Endodermal cell (in vitro differentiated cells): ENCODE measurements at regions not wholly inside any gene's neighbourhood (a gene's known extent, or its start where the extent isn't known, plus 50 kb on each side); places are given as distances from the start of the nearest gene placed in this dataset.

Experiments
- DNase-seq: peaks from one replicate; pipeline ENCODE4 v3.0.0-alpha.2; 2017
- H3K27ac ChIP-seq: 2 replicates; pipeline ENCODE4 v1.5.1; 2013; ENCODE audit warnings: mild to moderate bottlenecking, low read depth, low read length, moderate library complexity
- H3K27me3 ChIP-seq: 2 replicates; pipeline ENCODE4 v1.6.1; 2013; ENCODE audit warnings: mild to moderate bottlenecking, low read length, moderate library complexity; ENCODE audit not compliant: insufficient read depth, control insufficient read depth, poor library complexity, severe bottlenecking
- H3K36me3 ChIP-seq: 2 replicates; pipeline ENCODE4 v1.7.0; 2013; ENCODE audit warnings: mild to moderate bottlenecking, low read length, moderate library complexity; ENCODE audit not compliant: control insufficient read depth, insufficient read depth
- H3K4me1 ChIP-seq: one replicate; pipeline ENCODE4 v1.7.0; 2013; ENCODE audit warnings: low read length; ENCODE audit not compliant: control insufficient read depth, insufficient read depth
- H3K4me3 ChIP-seq: 2 replicates; pipeline ENCODE4 v1.5.1; 2013; ENCODE audit warnings: mild to moderate bottlenecking, low read length, moderate library complexity
- H3K9ac ChIP-seq: 2 replicates; pipeline ENCODE4 v1.6.1; 2013; ENCODE audit warnings: mild to moderate bottlenecking, low read length, moderate library complexity; ENCODE audit not compliant: poor library complexity, severe bottlenecking; ENCODE audit errors: extremely low read depth
- H3K9me3 ChIP-seq: 2 replicates; pipeline ENCODE4 v1.6.1; 2013; ENCODE audit warnings: mild to moderate bottlenecking, low read length, moderate library complexity; ENCODE audit not compliant: control insufficient read depth
- H3K27ac Mint-ChIP-seq: 2 replicates; pipeline ENCODE4 v1.8.0; 2020; ENCODE audit warnings: mixed read lengths
- H3K27me3 Mint-ChIP-seq: 2 replicates; pipeline ENCODE4 v1.8.0; 2021; ENCODE audit warnings: mild to moderate bottlenecking, mixed read lengths; ENCODE audit not compliant: insufficient read depth
- H3K36me3 Mint-ChIP-seq: 2 replicates; pipeline ENCODE4 v1.8.0; 2020; ENCODE audit warnings: low read depth, mixed read lengths
- H3K4me1 Mint-ChIP-seq: 2 replicates; pipeline ENCODE4 v1.8.0; 2020; ENCODE audit warnings: mixed read lengths
- H3K4me3 Mint-ChIP-seq: 2 replicates; pipeline ENCODE4 v1.8.0; 2020; ENCODE audit warnings: mild to moderate bottlenecking, moderate library complexity, mixed read lengths
- H3K9me3 Mint-ChIP-seq: 2 replicates; pipeline ENCODE4 v1.8.0; 2020; ENCODE audit warnings: mild to moderate bottlenecking, mixed read lengths
- WGBS, 2 experiments: methylation state at CpG; one replicate each; pipeline versions ENCODE4 v1.1.5 to v1.1.7; 2013; ENCODE audit warnings: missing lambda C conversion rate in 2 of 2, mixed read lengths in 1 of 2; ENCODE audit not compliant: insufficient coverage in 1 of 2, insufficient read length in 1 of 2; 5-methylcytosine and 5-hydroxymethylcytosine counted together
- TF ChIP-seq, protein P1 (sequence below): fragments of 200-600 bp; sonication (generic); conservative IDR thresholded peaks from 2 replicates; pipeline ENCODE4 v1.5.0; 2021; ENCODE audit warnings: antibody characterized with exemption, mild to moderate bottlenecking

DNA sequence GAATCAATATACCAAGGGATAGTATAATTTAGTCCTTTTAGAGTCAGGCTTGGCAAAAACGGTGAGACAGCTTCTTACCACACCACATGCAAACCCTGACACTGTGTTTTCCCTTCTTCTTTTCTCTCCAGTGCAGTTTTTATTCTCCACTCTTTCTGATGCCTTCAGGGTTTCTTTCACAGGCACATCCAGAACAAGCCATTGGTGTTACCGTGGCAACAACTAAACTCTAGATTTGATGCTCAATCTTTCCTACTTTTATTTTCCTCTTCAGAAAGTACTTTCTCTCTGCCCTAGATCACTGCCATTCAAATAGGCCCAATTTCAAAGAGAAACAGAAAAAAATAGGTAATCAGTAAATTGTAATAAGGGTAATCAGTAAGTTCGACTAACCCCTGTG is 469.8 kb upstream of the POT1 start:
- no peaks in the 10 kb centered on the region for H3K27me3 ChIP-seq
- no peaks in the 10 kb centered on the region for H3K9me3 ChIP-seq
- WGBS, 2 experiments, result 81 to 90% methylated on average over 2 of the region's 3 CpGs
- no peak overlapping the region for H3K9ac ChIP-seq
- H3K36me3 Mint-ChIP-seq, result no peaks in the 10 kb centered on the region
- no peak overlapping the region for H3K27ac Mint-ChIP-seq
- DNase-seq, result no peak
- H3K4me1 ChIP-seq, result no peaks in the 10 kb centered on the region
- peaks cover 7% of the 10 kb centered on the region for H3K9me3 Mint-ChIP-seq
- H3K4me3 ChIP-seq, result no peak overlapping the region
- no peak overlapping the region for H3K4me3 Mint-ChIP-seq
- H3K4me1 Mint-ChIP-seq, result no peaks in the 10 kb centered on the region
- H3K27ac ChIP-seq, result no peak overlapping the region
- peaks cover 15% of the 10 kb centered on the region for H3K27me3 Mint-ChIP-seq
- no peaks in the 10 kb centered on the region for H3K36me3 ChIP-seq
- TF ChIP-seq, protein P1, sequence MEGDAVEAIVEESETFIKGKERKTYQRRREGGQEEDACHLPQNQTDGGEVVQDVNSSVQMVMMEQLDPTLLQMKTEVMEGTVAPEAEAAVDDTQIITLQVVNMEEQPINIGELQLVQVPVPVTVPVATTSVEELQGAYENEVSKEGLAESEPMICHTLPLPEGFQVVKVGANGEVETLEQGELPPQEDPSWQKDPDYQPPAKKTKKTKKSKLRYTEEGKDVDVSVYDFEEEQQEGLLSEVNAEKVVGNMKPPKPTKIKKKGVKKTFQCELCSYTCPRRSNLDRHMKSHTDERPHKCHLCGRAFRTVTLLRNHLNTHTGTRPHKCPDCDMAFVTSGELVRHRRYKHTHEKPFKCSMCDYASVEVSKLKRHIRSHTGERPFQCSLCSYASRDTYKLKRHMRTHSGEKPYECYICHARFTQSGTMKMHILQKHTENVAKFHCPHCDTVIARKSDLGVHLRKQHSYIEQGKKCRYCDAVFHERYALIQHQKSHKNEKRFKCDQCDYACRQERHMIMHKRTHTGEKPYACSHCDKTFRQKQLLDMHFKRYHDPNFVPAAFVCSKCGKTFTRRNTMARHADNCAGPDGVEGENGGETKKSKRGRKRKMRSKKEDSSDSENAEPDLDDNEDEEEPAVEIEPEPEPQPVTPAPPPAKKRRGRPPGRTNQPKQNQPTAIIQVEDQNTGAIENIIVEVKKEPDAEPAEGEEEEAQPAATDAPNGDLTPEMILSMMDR, result no peak

- 50 to 69% methylated on average over 2 to 4 of the region's 4 CpGs for WGBS, 2 experiments
- Mint-ChIP-seq H3K27ac (no peak overlapping the region), H3K27me3 (peaks cover 6% of the 10 kb centered on the region), H3K4me1 (peaks cover 4% of the 10 kb centered on the region), H3K9me3 (peaks cover 7% of the 10 kb centered on the region), H3K36me3 (no peaks in the 10 kb centered on the region), H3K4me3 (no peak overlapping the region)
- H3K4me1 ChIP-seq, result no peaks in the 10 kb centered on the region
- no peak for DNase-seq
- no peak overlapping the region for H3K4me3 ChIP-seq
- no peaks in the 10 kb centered on the region for H3K36me3 ChIP-seq
- H3K27ac ChIP-seq, result no peak overlapping the region
- no peaks in the 10 kb centered on the region for H3K9me3 ChIP-seq
- H3K9ac ChIP-seq, result no peak overlapping the region
- TF ChIP-seq, protein P1, result no peak
- H3K27me3 ChIP-seq, result no peaks in the 10 kb centered on the region
These were observed 467.0 kb upstream of the POT1 start for GRCh38 chr7:125396466-125397151.

DNA sequence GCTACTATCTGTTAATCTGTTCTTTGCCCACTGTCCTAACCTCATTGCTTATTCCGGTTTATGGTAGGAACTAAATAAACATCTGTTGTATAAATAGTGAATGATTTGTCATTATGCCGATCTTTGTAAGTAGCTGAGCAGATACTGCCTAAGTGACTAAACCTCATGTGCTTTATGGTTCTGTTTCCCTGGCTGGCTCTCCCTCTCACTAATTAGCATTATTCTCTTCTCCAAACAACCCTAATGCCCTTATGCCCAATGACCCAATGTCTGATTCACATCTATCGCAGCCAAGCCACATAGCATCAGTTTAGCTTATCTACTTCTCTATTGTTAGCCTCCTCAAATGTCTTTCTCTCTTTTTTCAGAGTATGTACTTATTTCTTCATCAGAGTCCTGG is 462.3 kb upstream of the POT1 start:
- no peak for DNase-seq
- Mint-ChIP-seq H3K9me3 (peaks cover 7% of the 10 kb centered on the region), H3K4me3 (no peak overlapping the region), H3K27me3 (no peaks in the 10 kb centered on the region), H3K27ac (no peak overlapping the region), H3K36me3 (peaks cover 2% of the 10 kb centered on the region), H3K4me1 (peaks cover 11% of the 10 kb centered on the region)
- H3K9ac ChIP-seq, result no peak overlapping the region
- TF ChIP-seq, protein P1, result no peak
- 97% methylated on average over 3 of the region's 3 CpGs for WGBS, 2 experiments
- peaks cover 6% of the 10 kb centered on the region for H3K4me1 ChIP-seq
- no peaks in the 10 kb centered on the region for H3K9me3 ChIP-seq
- no peak overlapping the region for H3K27ac ChIP-seq
- H3K27me3 ChIP-seq, result no peaks in the 10 kb centered on the region
- no peak overlapping the region for H3K4me3 ChIP-seq
- H3K36me3 ChIP-seq, result no peaks in the 10 kb centered on the region
